NAMALWA (cell line): ENCODE measurements at regions not wholly inside any gene's neighbourhood (a gene's known extent, or its start where the extent isn't known, plus 50 kb on each side); places are given as distances from the start of the nearest gene placed in this dataset.
"Not testable (repeated sequence)": the region's sequence is repeated elsewhere in the genome, so short reads cannot be mapped to it uniquely, and the experiment has no call there.

Experiments used
- DNase-seq: peaks from one replicate; pipeline ENCODE4 v3.0.0-alpha.2; 2015; ENCODE audit warnings: low spot score

DNA sequence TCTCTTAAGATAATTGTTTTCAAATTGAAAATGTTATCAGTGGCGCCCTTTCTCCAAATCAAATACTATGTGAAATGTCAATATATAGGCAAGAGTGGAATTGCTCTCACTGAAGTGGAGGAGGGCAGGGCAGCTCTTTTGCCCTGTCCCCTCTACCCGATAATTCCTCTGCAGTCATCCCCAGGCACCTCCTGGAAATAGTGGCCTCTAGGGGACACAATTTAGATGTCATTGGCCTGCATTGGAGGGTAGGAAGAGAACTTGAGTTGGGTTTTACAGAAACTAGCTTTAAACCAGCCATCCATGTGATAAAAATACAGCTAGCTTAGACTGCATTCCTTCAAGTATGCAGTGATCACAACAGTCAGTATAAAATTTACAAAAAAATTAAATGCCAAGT, 288.9 kb downstream of the EDEM1 start:
- no peak for DNase-seq

DNA sequence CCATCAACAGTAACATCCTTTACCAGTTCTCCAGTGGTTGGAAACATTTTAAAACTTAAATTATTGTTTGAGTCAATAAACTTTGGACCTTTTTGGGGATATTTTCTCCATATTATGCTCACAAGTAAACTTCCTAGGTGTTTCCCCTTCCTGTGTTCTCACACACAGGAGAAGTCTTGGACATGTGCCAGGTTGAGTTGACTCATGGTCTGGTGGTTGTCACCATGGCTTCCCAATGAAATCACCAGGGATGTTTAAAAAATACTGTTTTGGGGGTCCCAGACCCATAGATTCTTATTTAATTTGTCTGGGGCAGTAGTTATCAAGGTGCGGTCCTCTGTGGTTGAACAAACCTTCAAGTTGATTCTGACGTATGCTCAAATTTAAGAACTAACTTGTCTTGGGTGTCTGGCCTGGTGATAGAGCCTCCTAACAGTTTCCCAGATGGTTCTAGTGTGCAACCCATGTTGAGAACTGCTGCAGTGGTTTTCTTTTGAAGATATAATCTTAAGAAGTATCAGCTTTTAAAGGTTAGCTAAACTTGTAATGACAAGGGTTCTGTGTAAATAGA, 291.8 kb downstream of the EDEM1 start:
- no peak for DNase-seq

DNA sequence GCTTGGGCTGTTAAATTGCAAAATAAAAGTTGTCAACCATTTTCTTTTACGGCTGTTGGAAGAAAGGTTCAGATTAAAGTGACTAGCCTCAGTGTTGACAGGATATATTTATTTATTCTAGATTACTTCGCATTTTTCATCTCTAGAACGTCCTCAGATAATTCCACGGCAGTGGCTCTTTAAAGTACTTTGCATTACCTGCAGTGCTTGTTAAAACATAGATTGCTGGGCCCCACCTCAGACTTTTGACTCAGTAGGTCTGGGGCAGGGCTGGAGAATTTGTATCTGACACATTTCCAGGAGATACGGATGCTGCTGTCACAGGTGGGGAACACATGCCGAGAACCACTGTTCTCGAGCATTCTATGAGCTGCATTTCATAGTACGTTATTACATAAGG, 292.7 kb downstream of the EDEM1 start:
- no peak for DNase-seq

DNA sequence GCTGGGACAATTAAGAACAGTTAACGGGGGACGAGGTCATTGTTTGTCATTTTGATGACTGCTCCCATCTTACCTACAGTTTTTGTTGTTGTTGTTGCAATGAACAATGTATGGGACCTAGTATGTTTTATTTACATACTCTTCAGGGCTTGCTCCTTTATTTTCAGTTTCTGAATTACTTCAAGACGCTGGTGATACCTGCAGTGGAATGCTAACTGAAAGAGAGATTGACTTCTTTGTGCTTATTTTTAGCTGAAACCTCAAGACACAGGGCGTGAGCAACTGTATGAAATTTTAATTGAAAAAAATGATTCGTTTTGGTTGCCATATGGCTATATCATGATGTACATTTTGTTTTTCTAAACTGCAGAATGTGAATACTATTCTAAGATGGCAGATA, 297.9 kb downstream of the EDEM1 start:
- no peak for DNase-seq

DNA sequence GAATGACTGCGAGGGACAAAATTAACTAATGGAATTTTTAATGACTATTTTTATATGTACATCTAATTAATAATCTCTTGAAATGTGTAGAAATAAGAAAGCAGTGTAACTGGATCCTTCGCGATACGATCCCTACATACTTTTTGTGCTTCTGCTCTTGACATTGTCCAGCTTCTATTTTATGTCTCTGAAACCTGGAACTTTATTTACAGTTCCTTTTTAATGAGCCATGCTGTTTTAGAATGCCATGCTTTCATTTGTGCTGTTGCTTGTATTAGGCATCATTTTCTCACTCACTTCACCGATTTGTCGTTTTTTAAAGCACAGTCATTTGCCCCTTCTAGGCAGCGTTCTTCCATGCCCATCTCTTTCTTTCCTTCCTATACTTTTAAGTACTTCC, 301.3 kb downstream of the EDEM1 start:
- no peak for DNase-seq

- DNase-seq: no peak
These were observed 302.0 kb downstream of the EDEM1 start for GRCh38 chr3:5489536-5489935.

DNA sequence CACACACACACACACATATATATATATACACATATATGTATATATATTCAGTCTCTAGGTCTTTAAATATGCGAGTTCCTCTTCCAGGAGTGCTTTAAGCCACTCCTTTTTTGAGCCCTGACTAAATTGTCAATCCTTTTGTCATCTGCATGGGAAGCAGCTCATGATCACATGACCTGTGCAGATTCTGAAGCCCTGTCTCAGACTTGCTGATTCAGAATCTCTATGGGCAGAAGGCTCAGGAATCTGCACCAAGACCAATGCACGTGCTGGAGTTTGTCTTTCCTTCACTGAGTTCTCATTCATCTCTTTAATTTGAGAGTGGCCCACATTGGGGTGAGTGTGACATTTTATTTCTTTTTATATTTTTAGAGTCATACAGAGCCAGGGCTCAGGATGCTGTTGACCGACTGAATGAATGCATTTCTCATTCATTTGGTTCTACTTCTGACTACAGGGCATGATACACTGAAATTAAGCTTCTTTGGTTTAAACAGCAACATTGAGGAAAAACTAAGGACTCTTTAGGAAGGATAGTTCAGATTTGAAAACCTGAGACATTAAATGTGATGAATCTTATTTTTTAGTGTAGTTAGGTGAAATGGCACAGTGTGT, 307.5 kb downstream of the EDEM1 start:
- DNase-seq: no peak

GRCh38 chr3:5497497-5497896, 310.0 kb downstream of the EDEM1 start:
- DNase-seq: no peak

GRCh38 chr3:5498981-5499380, 311.5 kb downstream of the EDEM1 start:
- no peak for DNase-seq

DNA sequence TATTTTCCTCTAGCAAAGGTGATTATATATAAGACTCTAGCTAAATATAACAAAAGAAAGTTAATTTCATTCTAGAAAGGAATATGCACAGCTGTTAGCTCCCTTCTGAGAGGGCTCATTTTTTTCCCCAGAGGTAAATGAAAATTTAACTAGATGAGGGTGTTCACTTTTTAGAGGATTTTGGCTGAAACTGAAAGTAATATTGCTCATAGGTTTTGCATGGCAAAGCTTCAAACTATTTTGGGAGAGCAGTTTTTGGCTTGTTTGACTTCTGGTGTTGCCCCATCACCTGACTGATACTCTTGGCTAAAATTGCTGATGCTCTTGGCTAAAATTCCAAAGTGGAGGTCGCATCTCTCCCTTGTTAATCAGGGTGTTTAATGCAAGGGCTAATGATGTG, 311.9 kb downstream of the EDEM1 start:
- DNase-seq: peak; percentile 13

- no peak for DNase-seq
These were observed 315.6 kb downstream of the EDEM1 start for GRCh38 chr3:5503136-5503535.

GRCh38 chr3:5504135-5504534, 316.6 kb downstream of the EDEM1 start:
- no peak for DNase-seq

GRCh38 chr3:5505163-5505562, 317.7 kb downstream of the EDEM1 start:
- DNase-seq: no peak

DNA sequence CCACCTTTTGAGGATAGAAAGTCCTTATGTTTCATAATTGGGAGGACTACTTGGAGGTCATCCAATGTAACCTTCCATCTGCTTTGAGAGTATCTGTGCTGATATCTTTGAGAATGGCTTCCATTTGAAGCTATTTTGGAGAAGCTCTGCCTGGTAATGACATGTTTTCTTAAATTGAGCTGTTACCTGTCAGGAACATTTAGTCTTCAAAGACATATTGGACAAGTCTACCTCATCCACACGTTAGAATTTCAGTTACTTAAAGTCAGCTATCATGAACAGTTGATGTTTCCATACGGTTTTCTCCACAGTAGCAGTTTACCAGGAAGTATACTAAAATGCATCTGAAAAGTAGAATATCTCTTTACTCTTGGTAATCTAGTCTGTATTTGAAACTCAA, 318.5 kb downstream of the EDEM1 start:
- no peak for DNase-seq

- DNase-seq: not testable (repeated sequence)
These were observed 321.4 kb downstream of the EDEM1 start for GRCh38 chr3:5508860-5509259.

- no peak for DNase-seq
These were observed 322.8 kb downstream of the EDEM1 start for GRCh38 chr3:5510300-5510699.

DNA sequence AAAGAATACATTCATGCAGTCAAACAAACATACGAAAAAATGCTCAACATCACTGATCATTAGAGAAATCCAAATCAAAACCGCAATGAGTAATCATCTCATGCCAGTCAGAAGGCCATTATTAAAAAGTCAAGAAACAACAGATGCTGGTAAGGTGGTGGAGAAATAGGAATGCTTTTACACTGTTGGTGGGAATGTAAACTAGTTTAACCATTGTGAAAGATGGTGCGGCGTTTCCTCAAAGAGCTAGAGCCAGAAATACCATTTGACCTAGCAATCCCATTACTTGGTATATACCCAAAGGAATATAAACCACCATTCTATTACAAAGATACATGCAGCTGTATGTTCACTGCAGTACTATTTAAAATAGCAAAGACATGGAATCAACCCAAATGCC, 330.4 kb downstream of the EDEM1 start:
- no peak for DNase-seq

DNA sequence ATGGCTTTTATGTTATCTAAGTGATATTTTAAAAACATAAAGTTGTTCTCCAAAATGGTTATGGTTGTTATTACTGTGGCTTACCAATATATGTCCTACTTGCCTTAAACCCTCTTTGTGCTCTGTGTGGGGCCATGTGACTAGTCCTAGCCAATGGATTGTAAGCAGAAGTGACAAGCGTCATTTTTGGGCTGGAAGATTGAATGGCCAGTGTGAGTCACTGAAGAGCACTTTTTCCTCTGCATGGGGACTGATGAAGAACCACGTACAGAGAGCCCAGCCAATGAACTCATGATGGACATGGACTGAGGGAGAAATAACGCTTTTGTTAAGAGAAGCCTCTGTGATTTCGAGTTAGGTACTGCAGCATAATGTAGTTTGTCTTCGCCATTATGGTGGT, 332.7 kb downstream of the EDEM1 start:
- DNase-seq: peak; percentile 26

GRCh38 chr3:5523125-5523524, 335.6 kb downstream of the EDEM1 start:
- no peak for DNase-seq

- DNase-seq: no peak
These were observed 343.5 kb downstream of the EDEM1 start for GRCh38 chr3:5531039-5531438.

GRCh38 chr3:5531741-5532290, 344.3 kb downstream of the EDEM1 start:
- no peak for DNase-seq

DNA sequence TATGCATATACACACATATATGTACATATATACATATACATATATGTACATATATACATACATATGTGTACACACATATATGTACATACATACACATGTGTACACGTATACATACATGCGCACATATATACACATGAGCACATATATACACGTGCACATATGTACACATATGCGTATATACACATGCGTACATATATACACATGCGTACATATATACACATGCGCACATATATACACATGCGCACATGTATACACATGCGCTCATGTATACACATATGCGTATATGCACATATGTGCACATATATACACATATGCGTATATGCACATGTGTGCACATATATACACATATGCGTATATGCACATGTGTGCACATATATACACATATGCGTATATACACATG, 353.0 kb downstream of the EDEM1 start:
- no peak for DNase-seq

- no peak for DNase-seq
These were observed 355.0 kb downstream of the EDEM1 start for GRCh38 chr3:5542472-5542871.

GRCh38 chr3:5543047-5543446, 355.5 kb downstream of the EDEM1 start:
- no peak for DNase-seq
